GM12874 (cell line): ENCODE measurements at regions not wholly inside any gene's neighbourhood (a gene's known extent, or its start where the extent isn't known, plus 50 kb on each side); places are given as distances from the start of the nearest gene placed in this dataset.

Experiments
- CTCF ChIP-seq: IDR thresholded peaks from 2 replicates; pipeline ENCODE4 v1.5.1; 2011; ENCODE audit warnings: low read depth, mild to moderate bottlenecking, control low read depth, low read length, moderate library complexity; ENCODE audit not compliant: insufficient read depth

GRCh38 chr2:212914392-212914791 lies 237.0 kb downstream of the IKZF2 start:
- TF ChIP-seq CTCF: no peak

GRCh38 chr2:212913640-212914306 lies 237.6 kb downstream of the IKZF2 start:
- no peak for TF ChIP-seq CTCF

GRCh38 chr2:212912445-212913103 lies 238.8 kb downstream of the IKZF2 start:
- TF ChIP-seq CTCF: no peak

- TF ChIP-seq CTCF: no peak
Measured at GRCh38 chr2:212911011-212911410, 240.4 kb downstream of the IKZF2 start.

GRCh38 chr2:212908682-212909435 lies 242.6 kb downstream of the IKZF2 start:
- no peak for TF ChIP-seq CTCF

- TF ChIP-seq CTCF: no peak
Measured at GRCh38 chr2:212908031-212908430, 243.4 kb downstream of the IKZF2 start.

- TF ChIP-seq CTCF: no peak
Measured at GRCh38 chr2:212906620-212907019, 244.8 kb downstream of the IKZF2 start.
